Mammary epithelial cell (primary cell): ENCODE measurements at regions not wholly inside any gene's neighbourhood (a gene's known extent, or its start where the extent isn't known, plus 50 kb on each side); places are given as distances from the start of the nearest gene placed in this dataset.

Source experiments
- EZH2 ChIP-seq: IDR thresholded peaks from 2 replicates; pipeline ENCODE4 v1.6.1; 2012; ENCODE audit warnings: low read length, inconsistent platforms, borderline replicate concordance
- TF ChIP-seq, protein P1 (sequence below), 2 donors: IDR thresholded peaks in 1 of 2; conservative IDR thresholded peaks in 1 of 2; 2 replicates each; pipeline ENCODE4 v1.5.1; 2011 to 2012; ENCODE audit warnings: inconsistent platforms in 2 of 2, low read length in 2 of 2, mild to moderate bottlenecking in 2 of 2, control low read depth in 1 of 2, low read depth in 1 of 2; ENCODE audit not compliant: insufficient read depth in 1 of 2; ENCODE audit errors: extremely low read depth in 1 of 2

DNA sequence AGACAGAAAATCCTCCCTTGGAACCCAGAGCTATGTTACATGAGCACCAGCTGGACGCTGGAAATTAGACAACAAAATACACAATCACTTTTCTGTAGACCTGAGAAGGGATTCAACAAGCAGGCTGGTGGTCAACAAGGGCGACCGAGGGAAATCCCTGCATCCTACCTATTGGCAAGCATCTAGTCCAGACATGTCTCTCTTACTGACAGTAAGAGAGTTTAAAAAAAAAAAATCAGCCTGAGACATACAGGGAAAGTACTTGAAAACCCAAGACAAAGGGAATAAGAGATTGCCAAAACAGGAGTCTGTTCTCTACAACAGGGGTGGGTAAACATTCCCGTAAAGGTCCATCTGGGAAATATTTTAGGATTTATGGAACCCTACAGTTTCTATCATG is 108.0 kb downstream of the KDR start:
- TF ChIP-seq, protein P1, sequence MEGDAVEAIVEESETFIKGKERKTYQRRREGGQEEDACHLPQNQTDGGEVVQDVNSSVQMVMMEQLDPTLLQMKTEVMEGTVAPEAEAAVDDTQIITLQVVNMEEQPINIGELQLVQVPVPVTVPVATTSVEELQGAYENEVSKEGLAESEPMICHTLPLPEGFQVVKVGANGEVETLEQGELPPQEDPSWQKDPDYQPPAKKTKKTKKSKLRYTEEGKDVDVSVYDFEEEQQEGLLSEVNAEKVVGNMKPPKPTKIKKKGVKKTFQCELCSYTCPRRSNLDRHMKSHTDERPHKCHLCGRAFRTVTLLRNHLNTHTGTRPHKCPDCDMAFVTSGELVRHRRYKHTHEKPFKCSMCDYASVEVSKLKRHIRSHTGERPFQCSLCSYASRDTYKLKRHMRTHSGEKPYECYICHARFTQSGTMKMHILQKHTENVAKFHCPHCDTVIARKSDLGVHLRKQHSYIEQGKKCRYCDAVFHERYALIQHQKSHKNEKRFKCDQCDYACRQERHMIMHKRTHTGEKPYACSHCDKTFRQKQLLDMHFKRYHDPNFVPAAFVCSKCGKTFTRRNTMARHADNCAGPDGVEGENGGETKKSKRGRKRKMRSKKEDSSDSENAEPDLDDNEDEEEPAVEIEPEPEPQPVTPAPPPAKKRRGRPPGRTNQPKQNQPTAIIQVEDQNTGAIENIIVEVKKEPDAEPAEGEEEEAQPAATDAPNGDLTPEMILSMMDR (conservative IDR thresholded peaks at IDR 0.05 in 1 of 2, IDR thresholded peaks at IDR 0.05 in 1 of 2; ENCODE audit: extremely low read depth in 1 of 2, insufficient read depth in 1 of 2, low read depth in 1 of 2, low read length in 2 of 2) = no peak
- TF ChIP-seq EZH2 = no peak
